ENCODE measurements at regions not wholly inside any gene's neighbourhood (a gene's known extent, or its start where the extent isn't known, plus 50 kb on each side); places are given as distances from the start of the nearest gene placed in this dataset.
A peak's percentile ranks its signal among the peaks of the same experiment; 100 is the strongest.

GRCh38 chr12:17489452-17489851, 600.5 kb downstream of the RERGL start:
- H3K36me3 ChIP-seq = no peaks in the 10 kb centered on the region
- no peak overlapping the region for H3K27ac ChIP-seq
- DNase-seq = no peak
- H3K4me3 ChIP-seq (ENCODE audit: low read depth, low read length) = no peak overlapping the region
- no peaks in the 10 kb centered on the region for H3K27me3 ChIP-seq (ENCODE audit: insufficient read depth, low read depth, severe bottlenecking)
- H3K9me3 ChIP-seq (ENCODE audit: severe bottlenecking) = no peaks in the 10 kb centered on the region
- peak; percentile 27; the same call in 1 of the 2 replicates for TF ChIP-seq CTCF (IDR thresholded peaks at IDR 0.05; ENCODE audit: low read depth, low read length)

GRCh38 chr12:17478908-17479673, 610.9 kb downstream of the RERGL start:
- TF ChIP-seq CTCF (IDR thresholded peaks at IDR 0.05; ENCODE audit: low read depth, low read length) = no peak
- H3K36me3 ChIP-seq = no peaks in the 10 kb centered on the region
- peak; percentile 25 for DNase-seq
- H3K27ac ChIP-seq = no peak overlapping the region
- H3K9me3 ChIP-seq (ENCODE audit: severe bottlenecking) = no peaks in the 10 kb centered on the region
- H3K4me3 ChIP-seq (ENCODE audit: low read depth, low read length) = no peak overlapping the region
- H3K27me3 ChIP-seq (ENCODE audit: insufficient read depth, low read depth, severe bottlenecking) = no peaks in the 10 kb centered on the region

GRCh38 chr12:17470460-17470859, 619.5 kb downstream of the RERGL start:
- Histone ChIP-seq H3K27me3 (ENCODE audit: insufficient read depth, low read depth, severe bottlenecking) (no peaks in the 10 kb centered on the region), H3K9me3 (ENCODE audit: severe bottlenecking) (no peaks in the 10 kb centered on the region), H3K4me3 (ENCODE audit: low read depth, low read length) (no peak overlapping the region), H3K36me3 (no peaks in the 10 kb centered on the region), H3K27ac (no peak overlapping the region)
- DNase-seq = no peak
- TF ChIP-seq CTCF (IDR thresholded peaks at IDR 0.05; ENCODE audit: low read depth, low read length) = no peak

DNA sequence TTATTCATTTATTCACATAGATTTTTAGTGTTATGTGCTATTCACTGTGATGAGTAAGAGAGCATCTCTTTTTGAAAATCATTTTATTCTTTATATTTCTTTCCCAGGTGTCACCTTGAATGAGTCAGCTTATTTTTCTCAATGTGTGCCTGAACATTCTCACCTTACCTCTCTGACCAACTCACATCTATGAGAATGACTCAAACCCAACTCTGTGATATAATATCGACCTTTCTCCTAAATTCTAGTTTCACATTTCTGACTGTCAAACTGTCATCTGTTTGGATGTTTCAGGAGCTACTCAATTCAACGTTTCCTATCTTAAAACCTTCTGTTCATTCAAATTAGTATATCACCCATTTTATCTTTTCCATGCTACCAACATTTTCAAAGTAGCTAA, 630.8 kb downstream of the RERGL start:
- H3K27me3 ChIP-seq (ENCODE audit: insufficient read depth, low read depth, severe bottlenecking) = no peaks in the 10 kb centered on the region
- H3K9me3 ChIP-seq (ENCODE audit: severe bottlenecking) = no peaks in the 10 kb centered on the region
- H3K27ac ChIP-seq = no peak overlapping the region
- H3K36me3 ChIP-seq = no peaks in the 10 kb centered on the region
- H3K4me3 ChIP-seq (ENCODE audit: low read depth, low read length) = no peak overlapping the region
- DNase-seq = no peak
- TF ChIP-seq CTCF (IDR thresholded peaks at IDR 0.05; ENCODE audit: low read depth, low read length) = no peak

DNA sequence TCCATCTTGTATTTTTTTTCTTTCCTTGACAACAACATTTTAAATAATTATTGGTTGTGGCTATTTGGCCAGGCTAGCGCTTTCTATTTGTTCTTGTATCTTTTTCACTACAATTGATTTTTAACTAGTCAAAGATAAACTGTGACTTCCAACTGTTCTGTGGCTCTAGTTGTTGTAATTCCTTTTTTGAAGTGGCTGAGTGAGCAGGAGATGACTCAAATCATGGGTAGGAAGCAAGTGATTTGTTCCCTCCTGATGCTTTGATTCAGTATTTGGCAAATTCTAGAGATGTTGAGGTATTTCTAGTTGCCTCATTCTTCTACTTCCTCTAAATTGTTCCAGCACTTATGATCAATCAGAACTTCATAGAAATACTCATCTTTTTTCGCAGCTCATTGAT, 633.5 kb downstream of the RERGL start:
- H3K27me3 ChIP-seq (ENCODE audit: insufficient read depth, low read depth, severe bottlenecking) = no peaks in the 10 kb centered on the region
- no peaks in the 10 kb centered on the region for H3K36me3 ChIP-seq
- no peak for DNase-seq
- no peak overlapping the region for H3K4me3 ChIP-seq (ENCODE audit: low read depth, low read length)
- H3K9me3 ChIP-seq (ENCODE audit: severe bottlenecking) = no peaks in the 10 kb centered on the region
- TF ChIP-seq CTCF (IDR thresholded peaks at IDR 0.05; ENCODE audit: low read depth, low read length) = no peak
- H3K27ac ChIP-seq = no peak overlapping the region

DNA sequence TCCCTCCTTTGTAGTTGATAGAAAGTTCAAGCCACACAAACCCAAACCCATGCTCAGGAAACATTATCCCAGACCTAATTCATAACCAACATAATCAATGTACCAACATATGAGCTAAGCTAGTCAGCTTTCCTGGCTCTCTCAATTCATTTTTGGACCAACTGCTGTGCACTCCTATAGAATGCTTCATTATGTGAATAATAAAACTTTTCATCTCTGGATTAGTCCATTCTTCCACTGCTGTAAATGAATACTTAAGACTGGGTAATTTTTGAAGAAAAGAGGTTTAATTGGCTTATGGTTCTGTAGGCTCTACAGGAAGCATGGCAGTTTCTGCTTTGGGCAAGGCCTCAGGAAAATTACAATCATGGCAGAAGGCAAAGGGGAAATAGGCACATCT, 651.9 kb downstream of the RERGL start:
- H3K36me3 ChIP-seq = no peaks in the 10 kb centered on the region
- DNase-seq = no peak
- H3K9me3 ChIP-seq (ENCODE audit: severe bottlenecking) = peaks cover 3% of the 10 kb centered on the region
- TF ChIP-seq CTCF (IDR thresholded peaks at IDR 0.05; ENCODE audit: low read depth, low read length) = no peak
- H3K27me3 ChIP-seq (ENCODE audit: insufficient read depth, low read depth, severe bottlenecking) = no peaks in the 10 kb centered on the region
- H3K27ac ChIP-seq = no peak overlapping the region
- H3K4me3 ChIP-seq (ENCODE audit: low read depth, low read length) = no peak overlapping the region
